ENCODE measurements at regions not wholly inside any gene's neighbourhood (a gene's known extent, or its start where the extent isn't known, plus 50 kb on each side); places are given as distances from the start of the nearest gene placed in this dataset.

GRCh38 chr5:33115467-33115866 lies 325.3 kb upstream of the TARS1 start:
- Histone ChIP-seq H3K4me3 (no peak overlapping the region), H3K4me1 (replicated peaks in 1 of 2; ENCODE audit: control insufficient read depth in 2 of 2, insufficient read depth in 2 of 2, low read length in 2 of 2) (no peaks in the 10 kb centered on the region), H3K27ac (ENCODE audit: extremely low read depth, low read depth, low read length) (no peak overlapping the region), H3K36me3 (ENCODE audit: control insufficient read depth, insufficient read depth, low read length) (no peaks in the 10 kb centered on the region), H3K9ac (ENCODE audit: insufficient read depth in 1 of 2, low read depth in 2 of 2, low read length in 2 of 2) (no peak overlapping the region), H3K27me3 (ENCODE audit: control insufficient read depth in 2 of 2, insufficient read depth in 2 of 2, low read length in 2 of 2) (no peaks in the 10 kb centered on the region), H2AFZ (ENCODE audit: low read depth, low read length) (no peak overlapping the region), H3K9me1 (ENCODE audit: control insufficient read depth, insufficient read depth, low read length) (no peaks in the 10 kb centered on the region), H3K79me2 (ENCODE audit: control insufficient read depth, insufficient read depth, low read length) (no peaks in the 10 kb centered on the region), H3K4me2 (ENCODE audit: insufficient read depth, low read length) (no peak overlapping the region), H3K9me3 (replicated peaks; ENCODE audit: control insufficient read depth, insufficient read depth, low read depth, low read length) (no peaks in the 10 kb centered on the region; the same call in 1 of the 2 replicates), H4K20me1 (replicated peaks; ENCODE audit: control insufficient read depth, insufficient read depth, low read length) (no peaks in the 10 kb centered on the region)
- ChIA-PET CTCF (ENCODE audit: low intra/inter-chr PET ratio) (no interaction called here), POLR2A (no interaction called here)
- 1% methylated on average over 4 of the region's 4 CpGs for WGBS (ENCODE audit: insufficient coverage, low coverage, missing lambda C conversion rate)
- no peak for TF ChIP-seq CEBPG (CRISPR knock-in tag; IDR thresholded peaks at IDR 0.05)
- TF ChIP-seq CEBPG (tag; conservative IDR thresholded peaks at IDR 0.05 in 1 of 2, IDR thresholded peaks at IDR 0.05 in 1 of 2), result peak in 1 of 2 experiments; percentile 25; a peak in 1 of 4 replicates
- TF ChIP-seq ZNF644 (tag; IDR thresholded peaks at IDR 0.05; ENCODE audit: low read depth), result no peak
- ATAC-seq (no peak), DNase-seq (ENCODE audit: extremely low read depth in 1 of 4, low spot score in 3 of 4) (no peak), FAIRE-seq (no peak)
- in situ Hi-C loops (cut with MboI) (no loop called here), intact Hi-C loops (cut with micrococcal nuclease) (no loop called here)
- BruUV-seq (replicated peaks), result no TSS peak

- Histone ChIP-seq H3K9me1 (ENCODE audit: control insufficient read depth, insufficient read depth, low read length) (no peaks in the 10 kb centered on the region), H3K36me3 (ENCODE audit: control insufficient read depth, insufficient read depth, low read length) (no peaks in the 10 kb centered on the region), H3K4me1 (replicated peaks in 1 of 2; ENCODE audit: control insufficient read depth in 2 of 2, insufficient read depth in 2 of 2, low read length in 2 of 2) (no peaks in the 10 kb centered on the region), H3K79me2 (ENCODE audit: control insufficient read depth, insufficient read depth, low read length) (no peaks in the 10 kb centered on the region), H3K9ac (ENCODE audit: insufficient read depth in 1 of 2, low read depth in 2 of 2, low read length in 2 of 2) (no peak overlapping the region), H4K20me1 (replicated peaks; ENCODE audit: control insufficient read depth, insufficient read depth, low read length) (no peaks in the 10 kb centered on the region), H3K27me3 (ENCODE audit: control insufficient read depth in 2 of 2, insufficient read depth in 2 of 2, low read length in 2 of 2) (no peaks in the 10 kb centered on the region), H2AFZ (ENCODE audit: low read depth, low read length) (no peak overlapping the region), H3K4me2 (ENCODE audit: insufficient read depth, low read length) (no peak overlapping the region), H3K4me3 (no peak overlapping the region), H3K9me3 (replicated peaks; ENCODE audit: control insufficient read depth, insufficient read depth, low read depth, low read length) (no peaks in the 10 kb centered on the region), H3K27ac (ENCODE audit: extremely low read depth, low read depth, low read length) (no peak overlapping the region)
- in situ Hi-C loops (cut with MboI), result no loop called here
- FAIRE-seq (no peak), DNase-seq (ENCODE audit: extremely low read depth in 1 of 4, low spot score in 3 of 4) (no peak), ATAC-seq (no peak)
- ChIA-PET CTCF (ENCODE audit: low intra/inter-chr PET ratio) (no interaction called here), POLR2A (no interaction called here)
- no TSS peak for BruUV-seq (replicated peaks)
- 0% methylated on average over 1 of the region's 1 CpG for WGBS (ENCODE audit: insufficient coverage, low coverage, missing lambda C conversion rate)
- intact Hi-C loops (cut with micrococcal nuclease), result no loop called here
- TF ChIP-seq KDM5B (IDR thresholded peaks at IDR 0.05; ENCODE audit: insufficient replicate concordance, low read depth, low read length) (no peak), ZNF699 (CRISPR knock-in tag; IDR thresholded peaks at IDR 0.05; ENCODE audit: insufficient replicate concordance) (no peak), HDGF (IDR thresholded peaks at IDR 0.05) (no peak), NFIX (CRISPR knock-in tag; IDR thresholded peaks at IDR 0.05; ENCODE audit: low read depth) (no peak), ZKSCAN3 (CRISPR knock-in tag; IDR thresholded peaks at IDR 0.05) (no peak), ARNT (IDR thresholded peaks at IDR 0.05) (no peak), PCBP1 (IDR thresholded peaks at IDR 0.05; ENCODE audit: low read depth, low read length, poor library complexity, severe bottlenecking) (no peak)
- TF ChIP-seq, protein P1, sequence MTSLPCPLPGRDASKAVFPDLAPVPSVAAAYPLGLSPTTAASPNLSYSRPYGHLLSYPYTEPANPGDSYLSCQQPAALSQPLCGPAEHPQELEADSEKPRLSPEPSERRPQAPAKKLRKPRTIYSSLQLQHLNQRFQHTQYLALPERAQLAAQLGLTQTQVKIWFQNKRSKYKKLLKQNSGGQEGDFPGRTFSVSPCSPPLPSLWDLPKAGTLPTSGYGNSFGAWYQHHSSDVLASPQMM (CRISPR knock-in tag; IDR thresholded peaks at IDR 0.05), result no peak
Measured at GRCh38 chr5:33118761-33119415, 321.9 kb upstream of the TARS1 start.
